HepG2 (cell line): ENCODE measurements at regions not wholly inside any gene's neighbourhood (a gene's known extent, or its start where the extent isn't known, plus 50 kb on each side); places are given as distances from the start of the nearest gene placed in this dataset.

Experiments used
- CBX5 ChIP-seq: sonication (generic); formaldehyde crosslinking; IDR thresholded peaks from 2 replicates; pipeline ENCODE4 v1.4.0; 2020; ENCODE audit warnings: missing genetic modification reagents, borderline replicate concordance
- FOXP1 ChIP-seq, 2 experiments: fragments of 450-650 bp in 1 of 2; IDR thresholded peaks; 2 replicates each; pipeline ENCODE4 v1.6.1; 2017 to 2018; ENCODE audit warnings: antibody characterized with exemption in 1 of 2
- HOXD1 ChIP-seq: sonication (generic); formaldehyde crosslinking; IDR thresholded peaks from 2 replicates; pipeline ENCODE4 v1.5.0; 2020; ENCODE audit warnings: missing genetic modification reagents
- MYC ChIP-seq: sonication (generic); formaldehyde crosslinking; IDR thresholded peaks from 2 replicates; pipeline ENCODE4 v1.9.0; 2021; ENCODE audit warnings: missing genetic modification reagents, borderline replicate concordance
- REXO4 ChIP-seq: sonication (generic); formaldehyde crosslinking; IDR thresholded peaks from 2 replicates; pipeline ENCODE4 v1.8.0; 2022; ENCODE audit warnings: missing genetic modification reagents, mild to moderate bottlenecking, borderline replicate concordance
- SATB2 ChIP-seq: sonication (generic); formaldehyde crosslinking; IDR thresholded peaks from 2 replicates; pipeline ENCODE4 v1.5.0; 2020; ENCODE audit warnings: missing genetic modification reagents
- SP1 ChIP-seq, 2 experiments: fragments of 450-650 bp in 1 of 2; sonication (generic) in 1 of 2; formaldehyde crosslinking in 1 of 2; IDR thresholded peaks; 2 replicates each; pipeline versions ENCODE4 v1.4.0 to v1.6.1; 2016 to 2020; ENCODE audit warnings: missing genetic modification reagents in 1 of 2
- TCF7L2 ChIP-seq: IDR thresholded peaks from 2 replicates; pipeline ENCODE4 v1.6.1; 2011; ENCODE audit warnings: mild to moderate bottlenecking, low read depth, low read length, moderate library complexity
- ZBTB38 ChIP-seq: sonication (generic); formaldehyde crosslinking; IDR thresholded peaks from 2 replicates; pipeline ENCODE4 v1.5.1; 2020; ENCODE audit warnings: mild to moderate bottlenecking, missing genetic modification reagents
- TF ChIP-seq, protein P1 (sequence below): sonication (generic); formaldehyde crosslinking; IDR thresholded peaks from 2 replicates; pipeline ENCODE4 v1.4.0; 2020; ENCODE audit warnings: missing genetic modification reagents
- TF ChIP-seq, protein P2 (sequence below): sonication (generic); formaldehyde crosslinking; IDR thresholded peaks from 2 replicates; pipeline ENCODE4 v1.4.0; 2020; ENCODE audit warnings: missing genetic modification reagents, mild to moderate bottlenecking, borderline replicate concordance
- TF ChIP-seq, protein P3 (sequence below): sonication (generic); formaldehyde crosslinking; IDR thresholded peaks from 2 replicates; pipeline ENCODE4 v1.5.0; 2020; ENCODE audit warnings: mild to moderate bottlenecking, missing genetic modification reagents, moderate library complexity

DNA sequence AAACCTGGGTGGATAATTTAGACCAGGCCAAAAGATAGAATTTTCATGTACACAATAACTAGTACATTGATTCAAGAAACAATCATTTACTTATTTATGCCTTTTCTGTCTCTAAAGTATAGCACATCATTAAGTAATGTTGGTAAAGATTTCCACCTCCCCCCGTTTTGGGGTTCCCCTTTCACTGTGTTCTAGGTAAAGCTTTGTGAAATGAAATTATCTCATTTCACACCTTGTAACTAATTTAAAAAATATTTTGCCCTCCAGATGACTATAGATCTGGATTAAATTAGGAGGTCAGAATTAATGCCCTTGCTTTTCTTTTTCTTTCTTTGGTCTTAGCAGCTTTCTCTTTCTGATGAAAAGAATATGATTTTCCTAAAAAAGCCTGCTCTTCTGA, 328.5 kb upstream of the TBC1D5 start:
- TF ChIP-seq ZBTB38 (no peak), HOXD1 (CRISPR knock-in tag) (no peak), REXO4 (CRISPR knock-in tag) (no peak), MYC (no peak), SATB2 (CRISPR knock-in tag) (no peak), CBX5 (CRISPR knock-in tag) (no peak), TCF7L2 (no peak), FOXP1 (IDR thresholded peaks at IDR 0.05) (no peak), FOXP1 (CRISPR knock-in tag; IDR thresholded peaks at IDR 0.05) (no peak), SP1 (IDR thresholded peaks at IDR 0.05) (no peak), SP1 (CRISPR knock-in tag; IDR thresholded peaks at IDR 0.05) (no peak)
- TF ChIP-seq, protein P1, sequence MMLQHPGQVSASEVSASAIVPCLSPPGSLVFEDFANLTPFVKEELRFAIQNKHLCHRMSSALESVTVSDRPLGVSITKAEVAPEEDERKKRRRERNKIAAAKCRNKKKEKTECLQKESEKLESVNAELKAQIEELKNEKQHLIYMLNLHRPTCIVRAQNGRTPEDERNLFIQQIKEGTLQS (CRISPR knock-in tag), result no peak
- TF ChIP-seq, protein P2, sequence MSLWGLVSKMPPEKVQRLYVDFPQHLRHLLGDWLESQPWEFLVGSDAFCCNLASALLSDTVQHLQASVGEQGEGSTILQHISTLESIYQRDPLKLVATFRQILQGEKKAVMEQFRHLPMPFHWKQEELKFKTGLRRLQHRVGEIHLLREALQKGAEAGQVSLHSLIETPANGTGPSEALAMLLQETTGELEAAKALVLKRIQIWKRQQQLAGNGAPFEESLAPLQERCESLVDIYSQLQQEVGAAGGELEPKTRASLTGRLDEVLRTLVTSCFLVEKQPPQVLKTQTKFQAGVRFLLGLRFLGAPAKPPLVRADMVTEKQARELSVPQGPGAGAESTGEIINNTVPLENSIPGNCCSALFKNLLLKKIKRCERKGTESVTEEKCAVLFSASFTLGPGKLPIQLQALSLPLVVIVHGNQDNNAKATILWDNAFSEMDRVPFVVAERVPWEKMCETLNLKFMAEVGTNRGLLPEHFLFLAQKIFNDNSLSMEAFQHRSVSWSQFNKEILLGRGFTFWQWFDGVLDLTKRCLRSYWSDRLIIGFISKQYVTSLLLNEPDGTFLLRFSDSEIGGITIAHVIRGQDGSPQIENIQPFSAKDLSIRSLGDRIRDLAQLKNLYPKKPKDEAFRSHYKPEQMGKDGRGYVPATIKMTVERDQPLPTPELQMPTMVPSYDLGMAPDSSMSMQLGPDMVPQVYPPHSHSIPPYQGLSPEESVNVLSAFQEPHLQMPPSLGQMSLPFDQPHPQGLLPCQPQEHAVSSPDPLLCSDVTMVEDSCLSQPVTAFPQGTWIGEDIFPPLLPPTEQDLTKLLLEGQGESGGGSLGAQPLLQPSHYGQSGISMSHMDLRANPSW, result no peak
- TF ChIP-seq, protein P3, sequence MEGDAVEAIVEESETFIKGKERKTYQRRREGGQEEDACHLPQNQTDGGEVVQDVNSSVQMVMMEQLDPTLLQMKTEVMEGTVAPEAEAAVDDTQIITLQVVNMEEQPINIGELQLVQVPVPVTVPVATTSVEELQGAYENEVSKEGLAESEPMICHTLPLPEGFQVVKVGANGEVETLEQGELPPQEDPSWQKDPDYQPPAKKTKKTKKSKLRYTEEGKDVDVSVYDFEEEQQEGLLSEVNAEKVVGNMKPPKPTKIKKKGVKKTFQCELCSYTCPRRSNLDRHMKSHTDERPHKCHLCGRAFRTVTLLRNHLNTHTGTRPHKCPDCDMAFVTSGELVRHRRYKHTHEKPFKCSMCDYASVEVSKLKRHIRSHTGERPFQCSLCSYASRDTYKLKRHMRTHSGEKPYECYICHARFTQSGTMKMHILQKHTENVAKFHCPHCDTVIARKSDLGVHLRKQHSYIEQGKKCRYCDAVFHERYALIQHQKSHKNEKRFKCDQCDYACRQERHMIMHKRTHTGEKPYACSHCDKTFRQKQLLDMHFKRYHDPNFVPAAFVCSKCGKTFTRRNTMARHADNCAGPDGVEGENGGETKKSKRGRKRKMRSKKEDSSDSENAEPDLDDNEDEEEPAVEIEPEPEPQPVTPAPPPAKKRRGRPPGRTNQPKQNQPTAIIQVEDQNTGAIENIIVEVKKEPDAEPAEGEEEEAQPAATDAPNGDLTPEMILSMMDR (CRISPR knock-in tag), result no peak
